H9 (cell line): ENCODE measurements at regions not wholly inside any gene's neighbourhood (a gene's known extent, or its start where the extent isn't known, plus 50 kb on each side); places are given as distances from the start of the nearest gene placed in this dataset.

Experiments
- DNase-seq: peaks from one replicate; pipeline ENCODE4 v3.0.0-alpha.2; 2017
- H2AFZ ChIP-seq: one replicate; pipeline ENCODE4 v1.6.1; 2013; ENCODE audit warnings: mild to moderate bottlenecking, low read length, control low read depth, moderate library complexity
- H2AK5ac ChIP-seq: 2 replicates; pipeline ENCODE4 v1.6.1; 2013; ENCODE audit warnings: low read length, control low read depth, mixed read lengths; ENCODE audit not compliant: insufficient read length
- H2BK120ac ChIP-seq: one replicate; pipeline ENCODE4 v1.6.1; 2013; ENCODE audit warnings: low read depth, mild to moderate bottlenecking, low read length, control low read depth, inconsistent platforms; ENCODE audit not compliant: poor library complexity, severe bottlenecking
- H2BK12ac ChIP-seq: 2 replicates; pipeline ENCODE4 v1.6.1; 2013; ENCODE audit warnings: low read length, control low read depth, mixed read lengths, low read depth; ENCODE audit not compliant: insufficient read length
- H2BK15ac ChIP-seq: 2 replicates; pipeline ENCODE4 v1.6.1; 2013; ENCODE audit warnings: low read depth, low read length, control low read depth
- H2BK20ac ChIP-seq: one replicate; pipeline ENCODE4 v1.6.1; 2013; ENCODE audit warnings: low read depth, mild to moderate bottlenecking, low read length, control low read depth, inconsistent platforms; ENCODE audit not compliant: poor library complexity, severe bottlenecking
- H2BK5ac ChIP-seq: 2 replicates; pipeline ENCODE4 v1.6.1; 2013; ENCODE audit warnings: low read length, control low read depth, mixed read lengths; ENCODE audit not compliant: insufficient read length
- H3K14ac ChIP-seq: 2 replicates; pipeline ENCODE4 v1.6.1; 2013; ENCODE audit warnings: low read length, control low read depth; ENCODE audit not compliant: insufficient read depth
- H3K18ac ChIP-seq: 2 replicates; pipeline ENCODE4 v1.6.1; 2013; ENCODE audit warnings: low read depth, mild to moderate bottlenecking, mixed read lengths, low read length, control low read depth; ENCODE audit not compliant: insufficient read length
- H3K23ac ChIP-seq: 2 replicates; pipeline ENCODE4 v1.6.1; 2013; ENCODE audit warnings: low read length, control low read depth, mixed read lengths, low read depth; ENCODE audit not compliant: insufficient read length
- H3K23me2 ChIP-seq: 2 replicates; pipeline ENCODE4 v1.6.1; 2013; ENCODE audit warnings: low read depth, mild to moderate bottlenecking, mixed read lengths, low read length, control low read depth; ENCODE audit not compliant: insufficient read length, poor library complexity, severe bottlenecking
- H3K27ac ChIP-seq: 2 replicates; pipeline ENCODE4 v1.5.1; 2013; ENCODE audit warnings: low read length, control low read depth, mixed read lengths, low read depth; ENCODE audit not compliant: insufficient read length
- H3K27me3 ChIP-seq: 2 replicates; pipeline ENCODE4 v1.6.1; 2013; ENCODE audit warnings: low read length, control low read depth, inconsistent platforms; ENCODE audit not compliant: insufficient read depth
- H3K4ac ChIP-seq: 2 replicates; pipeline ENCODE4 v1.6.1; 2013; ENCODE audit warnings: low read depth, mild to moderate bottlenecking, control low read depth, inconsistent platforms, low read length, moderate library complexity
- H3K4me1 ChIP-seq: 2 replicates; pipeline ENCODE4 v1.6.1; 2013; ENCODE audit warnings: low read length, control low read depth, inconsistent platforms; ENCODE audit not compliant: insufficient read depth
- H3K4me2 ChIP-seq: 2 replicates; pipeline ENCODE4 v1.6.1; 2013; ENCODE audit warnings: low read length, control low read depth, mixed read lengths; ENCODE audit not compliant: insufficient read length, insufficient read depth
- H3K56ac ChIP-seq: 2 replicates; pipeline ENCODE4 v1.6.1; 2013; ENCODE audit warnings: low read depth, mild to moderate bottlenecking, mixed read lengths, low read length, control low read depth; ENCODE audit not compliant: insufficient read length
- H3K79me1 ChIP-seq: 2 replicates; pipeline ENCODE4 v1.6.1; 2013; ENCODE audit warnings: low read depth, mild to moderate bottlenecking, moderate library complexity, low read length, control low read depth, inconsistent platforms; ENCODE audit not compliant: insufficient read depth, poor library complexity, severe bottlenecking
- H3K79me2 ChIP-seq: 2 replicates; pipeline ENCODE4 v1.6.1; 2013; ENCODE audit warnings: low read length, control low read depth, inconsistent platforms; ENCODE audit not compliant: insufficient read depth
- H3K9ac ChIP-seq: 2 replicates; pipeline ENCODE4 v1.6.1; 2013; ENCODE audit warnings: low read length, control low read depth, mixed read lengths; ENCODE audit not compliant: insufficient read length; ENCODE audit errors: extremely low read depth
- H3K9me3 ChIP-seq: one replicate; pipeline ENCODE4 v1.6.1; 2013; ENCODE audit warnings: low read depth, low read length, inconsistent platforms; ENCODE audit not compliant: control insufficient read depth
- H3T11ph ChIP-seq: one replicate; pipeline ENCODE4 v1.6.1; 2013; ENCODE audit warnings: mild to moderate bottlenecking, low read length, control low read depth, inconsistent platforms
- H4K20me1 ChIP-seq: one replicate; pipeline ENCODE4 v1.6.1; 2013; ENCODE audit not compliant: control insufficient read depth, insufficient read length, insufficient read depth
- H4K5ac ChIP-seq: 2 replicates; pipeline ENCODE4 v1.6.1; 2013; ENCODE audit warnings: low read depth, mild to moderate bottlenecking, mixed read lengths, low read length, control low read depth; ENCODE audit not compliant: insufficient read length
- H4K8ac ChIP-seq: replicated peaks from 2 replicates; pipeline ENCODE4 v1.6.1; 2013; ENCODE audit warnings: low read length, control low read depth, mixed read lengths, low read depth; ENCODE audit not compliant: insufficient read length
- H4K91ac ChIP-seq: 2 replicates; pipeline ENCODE4 v1.6.1; 2013; ENCODE audit warnings: low read depth, mild to moderate bottlenecking, moderate library complexity, mixed read lengths, low read length, control low read depth; ENCODE audit not compliant: insufficient read length
- H3K27ac Mint-ChIP-seq, 3 experiments: 2 replicates in 2 of 3; 3 replicates in 1 of 3; pipeline ENCODE4 v1.8.0; 2020 to 2021; ENCODE audit warnings: mixed read lengths in 3 of 3, mild to moderate bottlenecking in 1 of 3, moderate library complexity in 1 of 3
- H3K27me3 Mint-ChIP-seq: 2 replicates; pipeline ENCODE4 v1.8.0; 2021; ENCODE audit warnings: low read depth, mild to moderate bottlenecking, moderate library complexity, mixed read lengths
- H3K36me3 Mint-ChIP-seq, 3 experiments: 2 replicates in 2 of 3; 3 replicates in 1 of 3; pipeline ENCODE4 v1.8.0; 2020 to 2021; ENCODE audit warnings: low read depth in 3 of 3, mixed read lengths in 3 of 3; ENCODE audit not compliant: insufficient read depth in 1 of 3
- H3K4me1 Mint-ChIP-seq, 2 experiments: 2 replicates each; pipeline ENCODE4 v1.8.0; 2020; ENCODE audit warnings: mixed read lengths in 2 of 2
- H3K4me3 Mint-ChIP-seq, 2 experiments: 2 replicates in 1 of 2; 3 replicates in 1 of 2; pipeline ENCODE4 v1.8.0; 2020 to 2021; ENCODE audit warnings: mild to moderate bottlenecking in 2 of 2, mixed read lengths in 2 of 2, moderate library complexity in 1 of 2
- H3K9me3 Mint-ChIP-seq, 2 experiments: 2 replicates in 1 of 2; 3 replicates in 1 of 2; pipeline ENCODE4 v1.8.0; 2020; ENCODE audit warnings: mild to moderate bottlenecking in 2 of 2, mixed read lengths in 2 of 2, moderate library complexity in 1 of 2
- CTCF ChIP-seq: fragments of 200-600 bp; sonication (generic); conservative IDR thresholded peaks from 3 replicates; pipeline ENCODE4 v1.8.0; 2021; ENCODE audit warnings: antibody characterized with exemption, mild to moderate bottlenecking

- Histone ChIP-seq H4K91ac (no peak overlapping the region), H3K79me2 (no peaks in the 10 kb centered on the region)
These were observed 100.2 kb upstream of the IPO9 start for GRCh38 chr1:201728731-201729130.

More at GRCh38 chr1:201728731-201729130, 100.2 kb upstream of the IPO9 start:
- peaks cover 11% of the 10 kb centered on the region for H3K27me3 Mint-ChIP-seq
- no peak for DNase-seq
- no peaks in the 10 kb centered on the region for H3K27me3 ChIP-seq
- H2BK20ac ChIP-seq = no peak overlapping the region
- no peak overlapping the region for H3K9ac ChIP-seq
- no peak overlapping the region for H2BK120ac ChIP-seq
- H3K23ac ChIP-seq = no peak overlapping the region
- no peak overlapping the region for H2AFZ ChIP-seq
- H4K8ac ChIP-seq = no peak overlapping the region
- no peak overlapping the region for H2BK12ac ChIP-seq
- no peaks in the 10 kb centered on the region for H3K9me3 ChIP-seq
- H3K27ac Mint-ChIP-seq = no peak overlapping the region
- no peaks in the 10 kb centered on the region for H3K9me3 Mint-ChIP-seq
- peaks cover 3% of the 10 kb centered on the region for H4K20me1 ChIP-seq
- no peaks in the 10 kb centered on the region for H3K79me1 ChIP-seq
- H3K4me3 Mint-ChIP-seq = no peak overlapping the region
- no peak overlapping the region for H2BK5ac ChIP-seq
- no peaks in the 10 kb centered on the region for H3K4me1 ChIP-seq
- no peak overlapping the region for H3K18ac ChIP-seq
- no peaks in the 10 kb centered on the region for H3K23me2 ChIP-seq
- H3K4ac ChIP-seq = no peak overlapping the region
- TF ChIP-seq CTCF = no peak
- H4K5ac ChIP-seq = no peak overlapping the region
- H3K56ac ChIP-seq = no peak overlapping the region
- no peak overlapping the region for H2AK5ac ChIP-seq
- no peak overlapping the region for H3K4me2 ChIP-seq
- H3K36me3 Mint-ChIP-seq = peaks cover 0 to under 1% (median 0%) of the 10 kb centered on the region in 3 experiments; a peak in 2 of 7 replicates
- no peak overlapping the region for H3K14ac ChIP-seq
- H3K27ac ChIP-seq = no peak overlapping the region
- H3K4me1 Mint-ChIP-seq = peaks cover 13 to 26% of the 10 kb centered on the region in 2 experiments
- no peak overlapping the region for H2BK15ac ChIP-seq
- H3T11ph ChIP-seq = no peak overlapping the region
